ENCODE measurements at regions not wholly inside any gene's neighbourhood (a gene's known extent, or its start where the extent isn't known, plus 50 kb on each side); places are given as distances from the start of the nearest gene placed in this dataset.
"Not testable (repeated sequence)": the region's sequence is repeated elsewhere in the genome, so short reads cannot be mapped to it uniquely, and the experiment has no call there.

GRCh38 chr9:27818348-27818747 lies 245.1 kb upstream of the C9orf72 start:
- Histone ChIP-seq H2BK12ac (ENCODE audit: low read length in 2 of 2) (no peak overlapping the region), H3K27ac (ENCODE audit: low read length, poor library complexity, severe bottlenecking) (no peak overlapping the region), H4K8ac (ENCODE audit: low read length) (no peak overlapping the region), H3K18ac (ENCODE audit: low read depth in 1 of 2, low read length in 2 of 2) (no peak overlapping the region), H3K9ac (ENCODE audit: low read length) (no peak overlapping the region), H3K4ac (ENCODE audit: low read depth in 1 of 2, low read length in 2 of 2) (no peak overlapping the region), H3K4me2 (ENCODE audit: low read length, poor library complexity, severe bottlenecking) (no peak overlapping the region), H2BK120ac (ENCODE audit: low read depth, low read length) (no peak overlapping the region), H2AFZ (ENCODE audit: low read depth, low read length) (no peak overlapping the region), H2BK5ac (ENCODE audit: low read depth, low read length, poor library complexity, severe bottlenecking) (no peak overlapping the region), H3K79me1 (replicated peaks; ENCODE audit: low read length, poor library complexity, severe bottlenecking) (no peaks in the 10 kb centered on the region), H3K4me1 (ENCODE audit: control insufficient read depth, insufficient read depth, low read depth, low read length) (no peaks in the 10 kb centered on the region), H3K4me3 (ENCODE audit: insufficient read depth in 1 of 2, low read depth in 1 of 2, low read length in 2 of 2) (no peak overlapping the region), H3K27me3 (ENCODE audit: control insufficient read depth in 1 of 2, insufficient read depth in 1 of 2, low read length in 2 of 2) (no peaks in the 10 kb centered on the region), H2AK5ac (ENCODE audit: low read length, severe bottlenecking) (no peak overlapping the region), H3K14ac (ENCODE audit: low read length in 2 of 2) (no peak overlapping the region), H3K36me3 (ENCODE audit: control insufficient read depth in 1 of 2, insufficient read depth in 2 of 2, low read depth in 1 of 2, low read length in 2 of 2) (no peaks in the 10 kb centered on the region), H3K9me3 (ENCODE audit: control insufficient read depth, low read length) (no peaks in the 10 kb centered on the region), H2BK15ac (ENCODE audit: low read depth, poor library complexity, severe bottlenecking) (no peak overlapping the region), H3K23ac (ENCODE audit: low read length in 2 of 2) (no peak overlapping the region), H4K91ac (ENCODE audit: low read length) (no peak overlapping the region)
- WGBS: 93% methylated on average over 5 of the region's 7 CpGs
- DNase-seq: no peak

GRCh38 chr9:27828908-27829307 lies 255.6 kb upstream of the C9orf72 start:
- Histone ChIP-seq H3K27me3 (ENCODE audit: control insufficient read depth in 1 of 2, insufficient read depth in 1 of 2, low read length in 2 of 2) (no peaks in the 10 kb centered on the region), H2BK120ac (ENCODE audit: low read depth, low read length) (no peak overlapping the region), H3K4me1 (ENCODE audit: control insufficient read depth, insufficient read depth, low read depth, low read length) (no peaks in the 10 kb centered on the region), H4K8ac (ENCODE audit: low read length) (no peak overlapping the region), H2BK15ac (ENCODE audit: low read depth, poor library complexity, severe bottlenecking) (no peak overlapping the region), H4K91ac (ENCODE audit: low read length) (no peak overlapping the region), H3K9me3 (ENCODE audit: control insufficient read depth, low read length) (no peaks in the 10 kb centered on the region), H3K79me1 (replicated peaks; ENCODE audit: low read length, poor library complexity, severe bottlenecking) (no peaks in the 10 kb centered on the region), H2BK12ac (ENCODE audit: low read length in 2 of 2) (no peak overlapping the region), H2AFZ (ENCODE audit: low read depth, low read length) (no peak overlapping the region), H3K14ac (ENCODE audit: low read length in 2 of 2) (no peak overlapping the region), H3K23ac (ENCODE audit: low read length in 2 of 2) (no peak overlapping the region), H3K27ac (ENCODE audit: low read length, poor library complexity, severe bottlenecking) (no peak overlapping the region), H3K4me2 (ENCODE audit: low read length, poor library complexity, severe bottlenecking) (no peak overlapping the region), H3K9ac (ENCODE audit: low read length) (no peak overlapping the region), H2BK5ac (ENCODE audit: low read depth, low read length, poor library complexity, severe bottlenecking) (no peak overlapping the region), H2AK5ac (ENCODE audit: low read length, severe bottlenecking) (no peak overlapping the region), H3K4ac (ENCODE audit: low read depth in 1 of 2, low read length in 2 of 2) (no peak overlapping the region), H3K18ac (ENCODE audit: low read depth in 1 of 2, low read length in 2 of 2) (no peak overlapping the region), H3K4me3 (ENCODE audit: insufficient read depth in 1 of 2, low read depth in 1 of 2, low read length in 2 of 2) (no peak overlapping the region), H3K36me3 (ENCODE audit: control insufficient read depth in 1 of 2, insufficient read depth in 2 of 2, low read depth in 1 of 2, low read length in 2 of 2) (no peaks in the 10 kb centered on the region)
- WGBS: 94% methylated on average over 4 of the region's 4 CpGs
- DNase-seq: no peak

DNA sequence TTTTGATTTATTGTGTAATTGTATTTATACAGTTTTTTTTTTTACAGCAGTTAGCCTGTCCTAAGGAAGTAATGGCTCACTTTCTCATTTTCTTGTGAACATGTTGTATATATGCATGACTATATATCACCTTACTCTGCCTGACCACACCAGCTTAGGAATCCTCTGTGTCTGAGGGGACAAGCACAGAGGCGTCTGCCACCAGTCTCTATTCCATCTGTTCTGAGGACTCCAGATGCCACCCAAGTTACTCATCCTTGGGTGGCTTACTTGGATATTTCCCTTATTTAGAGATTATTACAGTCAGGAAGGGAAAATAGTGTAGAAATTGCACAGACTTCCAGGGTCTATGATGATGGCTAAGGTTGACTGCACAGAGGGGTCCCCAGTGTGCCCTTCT lies 256.3 kb upstream of the C9orf72 start:
- H3K4me1 ChIP-seq (ENCODE audit: control insufficient read depth, insufficient read depth, low read depth, low read length): no peaks in the 10 kb centered on the region
- no peak overlapping the region for H4K8ac ChIP-seq (ENCODE audit: low read length)
- H4K91ac ChIP-seq (ENCODE audit: low read length): no peak overlapping the region
- H3K14ac ChIP-seq (ENCODE audit: low read length in 2 of 2): no peak overlapping the region
- WGBS: 40% methylated on average over 1 of the region's 1 CpG
- H3K36me3 ChIP-seq (ENCODE audit: control insufficient read depth in 1 of 2, insufficient read depth in 2 of 2, low read depth in 1 of 2, low read length in 2 of 2): no peaks in the 10 kb centered on the region
- no peak overlapping the region for H2AFZ ChIP-seq (ENCODE audit: low read depth, low read length)
- no peak overlapping the region for H2BK5ac ChIP-seq (ENCODE audit: low read depth, low read length, poor library complexity, severe bottlenecking)
- H3K9me3 ChIP-seq (ENCODE audit: control insufficient read depth, low read length): no peaks in the 10 kb centered on the region
- H3K4ac ChIP-seq (ENCODE audit: low read depth in 1 of 2, low read length in 2 of 2): no peak overlapping the region
- no peak overlapping the region for H2BK15ac ChIP-seq (ENCODE audit: low read depth, poor library complexity, severe bottlenecking)
- no peak overlapping the region for H3K18ac ChIP-seq (ENCODE audit: low read depth in 1 of 2, low read length in 2 of 2)
- H2BK12ac ChIP-seq (ENCODE audit: low read length in 2 of 2): no peak overlapping the region
- H3K4me2 ChIP-seq (ENCODE audit: low read length, poor library complexity, severe bottlenecking): no peak overlapping the region
- no peak overlapping the region for H3K23ac ChIP-seq (ENCODE audit: low read length in 2 of 2)
- no peaks in the 10 kb centered on the region for H3K79me1 ChIP-seq (replicated peaks; ENCODE audit: low read length, poor library complexity, severe bottlenecking)
- H2AK5ac ChIP-seq (ENCODE audit: low read length, severe bottlenecking): no peak overlapping the region
- no peaks in the 10 kb centered on the region for H3K27me3 ChIP-seq (ENCODE audit: control insufficient read depth in 1 of 2, insufficient read depth in 1 of 2, low read length in 2 of 2)
- H2BK120ac ChIP-seq (ENCODE audit: low read depth, low read length): no peak overlapping the region
- DNase-seq: no peak
- H3K9ac ChIP-seq (ENCODE audit: low read length): no peak overlapping the region
- no peak overlapping the region for H3K4me3 ChIP-seq (ENCODE audit: insufficient read depth in 1 of 2, low read depth in 1 of 2, low read length in 2 of 2)
- no peak overlapping the region for H3K27ac ChIP-seq (ENCODE audit: low read length, poor library complexity, severe bottlenecking)

- not testable (repeated sequence) for H3K27ac ChIP-seq (ENCODE audit: low read length, poor library complexity, severe bottlenecking); H3K27me3 ChIP-seq (ENCODE audit: control insufficient read depth in 1 of 2, insufficient read depth in 1 of 2, low read length in 2 of 2); H2AFZ ChIP-seq (ENCODE audit: low read depth, low read length); H3K36me3 ChIP-seq (ENCODE audit: control insufficient read depth in 1 of 2, insufficient read depth in 2 of 2, low read depth in 1 of 2, low read length in 2 of 2); H3K79me1 ChIP-seq (replicated peaks; ENCODE audit: low read length, poor library complexity, severe bottlenecking); H2BK15ac ChIP-seq (ENCODE audit: low read depth, poor library complexity, severe bottlenecking); DNase-seq; H3K23ac ChIP-seq (ENCODE audit: low read length in 2 of 2); H2BK12ac ChIP-seq (ENCODE audit: low read length in 2 of 2); H3K4ac ChIP-seq (ENCODE audit: low read depth in 1 of 2, low read length in 2 of 2); H3K4me3 ChIP-seq (ENCODE audit: insufficient read depth in 1 of 2, low read depth in 1 of 2, low read length in 2 of 2); H3K9ac ChIP-seq (ENCODE audit: low read length); H3K9me3 ChIP-seq (ENCODE audit: control insufficient read depth, low read length); H2BK120ac ChIP-seq (ENCODE audit: low read depth, low read length); H4K91ac ChIP-seq (ENCODE audit: low read length); H3K14ac ChIP-seq (ENCODE audit: low read length in 2 of 2); H2BK5ac ChIP-seq (ENCODE audit: low read depth, low read length, poor library complexity, severe bottlenecking); H3K4me1 ChIP-seq (ENCODE audit: control insufficient read depth, insufficient read depth, low read depth, low read length); H2AK5ac ChIP-seq (ENCODE audit: low read length, severe bottlenecking); H4K8ac ChIP-seq (ENCODE audit: low read length); H3K18ac ChIP-seq (ENCODE audit: low read depth in 1 of 2, low read length in 2 of 2); H3K4me2 ChIP-seq (ENCODE audit: low read length, poor library complexity, severe bottlenecking)
- 69% methylated on average over 2 of the region's 3 CpGs for WGBS
Observed at GRCh38 chr9:27832108-27832507, 258.8 kb upstream of the C9orf72 start.
